ENCODE measurements at regions not wholly inside any gene's neighbourhood (a gene's known extent, or its start where the extent isn't known, plus 50 kb on each side); places are given as distances from the start of the nearest gene placed in this dataset.

- Histone ChIP-seq H3K9ac (ENCODE audit: insufficient read depth, low read length, poor library complexity, severe bottlenecking) (no peak overlapping the region), H3K36me3 (replicated peaks in 1 of 2; ENCODE audit: control insufficient read depth in 1 of 2, insufficient read depth in 2 of 2, low read length in 2 of 2) (no peaks in the 10 kb centered on the region), H3K4me1 (ENCODE audit: control insufficient read depth in 1 of 2, insufficient read depth in 2 of 2, low read length in 2 of 2) (no peaks in the 10 kb centered on the region), H3K27ac (ENCODE audit: low read depth in 1 of 2, low read length in 2 of 2) (no peak overlapping the region), H3K79me2 (ENCODE audit: insufficient read depth, low read length) (no peaks in the 10 kb centered on the region), H3K9me3 (replicated peaks in 1 of 2; ENCODE audit: control insufficient read depth in 1 of 2, insufficient read depth in 1 of 2, low read length in 2 of 2) (no peaks in the 10 kb centered on the region), H2AFZ (ENCODE audit: insufficient read depth, low read depth, low read length, poor library complexity, severe bottlenecking) (no peak overlapping the region), H3K4me3 (replicated peaks in 1 of 3; ENCODE audit: low read depth in 2 of 3, low read length in 3 of 3) (no peak overlapping the region), H3K27me3 (ENCODE audit: control insufficient read depth in 2 of 2, insufficient read depth in 2 of 2, low read length in 2 of 2) (no peaks in the 10 kb centered on the region), H3K4me2 (replicated peaks; ENCODE audit: extremely low read depth, low read length, poor library complexity, severe bottlenecking) (no peak overlapping the region), H4K20me1 (ENCODE audit: insufficient read depth, low read length) (no peaks in the 10 kb centered on the region)
- 100% methylated on average over 1 of the region's 1 CpG for WGBS (ENCODE audit: insufficient coverage)
- H3K4me1 Mint-ChIP-seq: no peaks in the 10 kb centered on the region
- peaks cover 0 to 3% (median 1%) of the 10 kb centered on the region in 7 donors for H3K9me3 Mint-ChIP-seq
- peaks cover 0 to 1% (median 0%) of the 10 kb centered on the region in 3 donors for H3K27me3 Mint-ChIP-seq (ENCODE audit: low read depth in 3 of 3)
- no peaks in the 10 kb centered on the region for H3K36me3 Mint-ChIP-seq
- no peak overlapping the region for H3K27ac Mint-ChIP-seq
- H3K4me3 Mint-ChIP-seq: no peak overlapping the region
- no peak for TF ChIP-seq CTCF (IDR thresholded peaks at IDR 0.05)
- intact Hi-C loops (cut with micrococcal nuclease): no loop called here
- DNase-seq: no peak
Observed at GRCh38 chr4:33111117-33111516, 2390.9 kb downstream of the PCDH7 start.

- no peak overlapping the region for H3K4me2 ChIP-seq (replicated peaks; ENCODE audit: extremely low read depth, low read length, poor library complexity, severe bottlenecking)
- intact Hi-C loops (cut with micrococcal nuclease): no loop called here
- H3K9me3 Mint-ChIP-seq: peaks cover 0 to 4% (median 2%) of the 10 kb centered on the region in 7 donors
- H3K4me1 Mint-ChIP-seq: no peaks in the 10 kb centered on the region
- no peak overlapping the region for H3K4me3 ChIP-seq (replicated peaks in 1 of 3; ENCODE audit: low read depth in 2 of 3, low read length in 3 of 3)
- H3K27me3 ChIP-seq (ENCODE audit: control insufficient read depth in 2 of 2, insufficient read depth in 2 of 2, low read length in 2 of 2): no peaks in the 10 kb centered on the region
- DNase-seq: no peak
- H2AFZ ChIP-seq (ENCODE audit: insufficient read depth, low read depth, low read length, poor library complexity, severe bottlenecking): no peak overlapping the region
- no peak overlapping the region for H3K4me3 Mint-ChIP-seq
- H3K36me3 ChIP-seq (replicated peaks in 1 of 2; ENCODE audit: control insufficient read depth in 1 of 2, insufficient read depth in 2 of 2, low read length in 2 of 2): no peaks in the 10 kb centered on the region
- H3K9ac ChIP-seq (ENCODE audit: insufficient read depth, low read length, poor library complexity, severe bottlenecking): no peak overlapping the region
- WGBS (ENCODE audit: insufficient coverage): no CpG with 5 or more reads among the region's 3 CpGs
- TF ChIP-seq CTCF (IDR thresholded peaks at IDR 0.05): no peak
- no peaks in the 10 kb centered on the region for H3K36me3 Mint-ChIP-seq
- H3K9me3 ChIP-seq (replicated peaks in 1 of 2; ENCODE audit: control insufficient read depth in 1 of 2, insufficient read depth in 1 of 2, low read length in 2 of 2): peaks cover 0 to 6% of the 10 kb centered on the region in 2 donors
- H3K79me2 ChIP-seq (ENCODE audit: insufficient read depth, low read length): no peaks in the 10 kb centered on the region
- no peak overlapping the region for H3K27ac ChIP-seq (ENCODE audit: low read depth in 1 of 2, low read length in 2 of 2)
- H4K20me1 ChIP-seq (ENCODE audit: insufficient read depth, low read length): no peaks in the 10 kb centered on the region
- no peak overlapping the region for H3K27ac Mint-ChIP-seq
- H3K27me3 Mint-ChIP-seq (ENCODE audit: low read depth in 3 of 3): peaks cover 0 to 2% (median 0%) of the 10 kb centered on the region in 3 donors
- no peaks in the 10 kb centered on the region for H3K4me1 ChIP-seq (ENCODE audit: control insufficient read depth in 1 of 2, insufficient read depth in 2 of 2, low read length in 2 of 2)
Observed at GRCh38 chr4:33116871-33117270, 2396.7 kb downstream of the PCDH7 start.
